ENCODE measurements at regions not wholly inside any gene's neighbourhood (a gene's known extent, or its start where the extent isn't known, plus 50 kb on each side); places are given as distances from the start of the nearest gene placed in this dataset.

GRCh38 chr6:144855812-144856531, 570.8 kb downstream of the UTRN start:
- H3K9me3 ChIP-seq (ENCODE audit: control insufficient read depth in 4 of 4, low read length in 3 of 4), result no peaks in the 10 kb centered on the region
- no peak for TF ChIP-seq FOXA2 (IDR thresholded peaks at IDR 0.05)
- TF ChIP-seq EGR1 (IDR thresholded peaks at IDR 0.05; ENCODE audit: low read depth in 2 of 2), result no peak
- TF ChIP-seq, protein P1, sequence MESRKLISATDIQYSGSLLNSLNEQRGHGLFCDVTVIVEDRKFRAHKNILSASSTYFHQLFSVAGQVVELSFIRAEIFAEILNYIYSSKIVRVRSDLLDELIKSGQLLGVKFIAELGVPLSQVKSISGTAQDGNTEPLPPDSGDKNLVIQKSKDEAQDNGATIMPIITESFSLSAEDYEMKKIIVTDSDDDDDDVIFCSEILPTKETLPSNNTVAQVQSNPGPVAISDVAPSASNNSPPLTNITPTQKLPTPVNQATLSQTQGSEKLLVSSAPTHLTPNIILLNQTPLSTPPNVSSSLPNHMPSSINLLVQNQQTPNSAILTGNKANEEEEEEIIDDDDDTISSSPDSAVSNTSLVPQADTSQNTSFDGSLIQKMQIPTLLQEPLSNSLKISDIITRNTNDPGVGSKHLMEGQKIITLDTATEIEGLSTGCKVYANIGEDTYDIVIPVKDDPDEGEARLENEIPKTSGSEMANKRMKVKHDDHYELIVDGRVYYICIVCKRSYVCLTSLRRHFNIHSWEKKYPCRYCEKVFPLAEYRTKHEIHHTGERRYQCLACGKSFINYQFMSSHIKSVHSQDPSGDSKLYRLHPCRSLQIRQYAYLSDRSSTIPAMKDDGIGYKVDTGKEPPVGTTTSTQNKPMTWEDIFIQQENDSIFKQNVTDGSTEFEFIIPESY (IDR thresholded peaks at IDR 0.05), result no peak
- no peak for TF ChIP-seq TAF1 (conservative IDR thresholded peaks at IDR 0.05)
- TF ChIP-seq HNF4G (IDR thresholded peaks at IDR 0.05), result no peak
- TF ChIP-seq RAD21 (IDR thresholded peaks at IDR 0.05), result no peak
- no peak for TF ChIP-seq SP1 (IDR thresholded peaks at IDR 0.05)
- no peak for TF ChIP-seq CTCF (IDR thresholded peaks at IDR 0.05; ENCODE audit: low read depth, low read length, missing input control)
- H3K27ac ChIP-seq (ENCODE audit: low read depth in 1 of 2, low read length in 2 of 2), result no peak overlapping the region
- H3K4me1 ChIP-seq (ENCODE audit: control insufficient read depth in 4 of 4, insufficient read depth in 4 of 4, low read length in 3 of 4), result no peaks in the 10 kb centered on the region
- no peaks in the 10 kb centered on the region for H3K27me3 ChIP-seq (ENCODE audit: control insufficient read depth in 4 of 4, insufficient read depth in 4 of 4, low read length in 3 of 4)
- H3K9ac ChIP-seq (ENCODE audit: low read depth in 1 of 2, low read length in 2 of 2), result no peak overlapping the region
- 96% methylated on average over 2 of the region's 2 CpGs for WGBS
- H3K4me3 ChIP-seq (ENCODE audit: low read depth in 1 of 3, low read length in 3 of 3), result no peak overlapping the region
- H3K36me3 ChIP-seq (ENCODE audit: control insufficient read depth in 4 of 4, insufficient read depth in 3 of 4, low read depth in 1 of 4, low read length in 3 of 4), result peaks cover 0 to 8% (median 4%) of the 10 kb centered on the region in 4 donors
- DNase-seq (ENCODE audit: low spot score), result no peak

DNA sequence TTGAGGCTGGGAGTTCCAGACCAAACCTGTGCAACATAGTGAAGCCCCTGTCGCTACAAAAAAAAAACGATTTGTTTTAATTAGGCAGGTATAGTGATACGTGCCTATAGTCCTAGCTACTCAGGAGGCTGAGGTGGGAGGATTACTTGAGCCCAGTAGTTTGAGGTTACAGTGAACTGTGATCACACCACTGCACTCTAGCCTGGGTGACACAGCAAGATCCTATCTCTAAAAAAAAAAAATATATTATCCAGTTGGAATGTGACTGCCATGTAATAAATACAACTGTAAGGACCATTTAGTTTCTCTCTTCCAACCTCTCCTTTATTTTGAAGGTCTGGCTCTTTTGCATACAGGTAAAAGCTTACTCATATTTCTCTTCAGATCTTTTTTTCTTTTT, 571.5 kb downstream of the UTRN start:
- no peaks in the 10 kb centered on the region for H3K27me3 ChIP-seq (ENCODE audit: control insufficient read depth in 4 of 4, insufficient read depth in 4 of 4, low read length in 3 of 4)
- no peak for TF ChIP-seq RXRA (IDR thresholded peaks at IDR 0.05)
- TF ChIP-seq MAX (IDR thresholded peaks at IDR 0.05), result no peak
- TF ChIP-seq, protein P1 (IDR thresholded peaks at IDR 0.05), result no peak
- no peak for TF ChIP-seq EGR1 (IDR thresholded peaks at IDR 0.05; ENCODE audit: low read depth in 2 of 2)
- TF ChIP-seq, protein P2, sequence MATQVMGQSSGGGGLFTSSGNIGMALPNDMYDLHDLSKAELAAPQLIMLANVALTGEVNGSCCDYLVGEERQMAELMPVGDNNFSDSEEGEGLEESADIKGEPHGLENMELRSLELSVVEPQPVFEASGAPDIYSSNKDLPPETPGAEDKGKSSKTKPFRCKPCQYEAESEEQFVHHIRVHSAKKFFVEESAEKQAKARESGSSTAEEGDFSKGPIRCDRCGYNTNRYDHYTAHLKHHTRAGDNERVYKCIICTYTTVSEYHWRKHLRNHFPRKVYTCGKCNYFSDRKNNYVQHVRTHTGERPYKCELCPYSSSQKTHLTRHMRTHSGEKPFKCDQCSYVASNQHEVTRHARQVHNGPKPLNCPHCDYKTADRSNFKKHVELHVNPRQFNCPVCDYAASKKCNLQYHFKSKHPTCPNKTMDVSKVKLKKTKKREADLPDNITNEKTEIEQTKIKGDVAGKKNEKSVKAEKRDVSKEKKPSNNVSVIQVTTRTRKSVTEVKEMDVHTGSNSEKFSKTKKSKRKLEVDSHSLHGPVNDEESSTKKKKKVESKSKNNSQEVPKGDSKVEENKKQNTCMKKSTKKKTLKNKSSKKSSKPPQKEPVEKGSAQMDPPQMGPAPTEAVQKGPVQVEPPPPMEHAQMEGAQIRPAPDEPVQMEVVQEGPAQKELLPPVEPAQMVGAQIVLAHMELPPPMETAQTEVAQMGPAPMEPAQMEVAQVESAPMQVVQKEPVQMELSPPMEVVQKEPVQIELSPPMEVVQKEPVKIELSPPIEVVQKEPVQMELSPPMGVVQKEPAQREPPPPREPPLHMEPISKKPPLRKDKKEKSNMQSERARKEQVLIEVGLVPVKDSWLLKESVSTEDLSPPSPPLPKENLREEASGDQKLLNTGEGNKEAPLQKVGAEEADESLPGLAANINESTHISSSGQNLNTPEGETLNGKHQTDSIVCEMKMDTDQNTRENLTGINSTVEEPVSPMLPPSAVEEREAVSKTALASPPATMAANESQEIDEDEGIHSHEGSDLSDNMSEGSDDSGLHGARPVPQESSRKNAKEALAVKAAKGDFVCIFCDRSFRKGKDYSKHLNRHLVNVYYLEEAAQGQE (IDR thresholded peaks at IDR 0.05), result no peak
- no peak for TF ChIP-seq FOXA2 (IDR thresholded peaks at IDR 0.05)
- no peak for TF ChIP-seq RAD21 (IDR thresholded peaks at IDR 0.05)
- no peak for TF ChIP-seq SP1 (IDR thresholded peaks at IDR 0.05)
- TF ChIP-seq HNF4G (IDR thresholded peaks at IDR 0.05), result no peak
- TF ChIP-seq NR2F2 (IDR thresholded peaks at IDR 0.05), result no peak
- TF ChIP-seq GABPA (IDR thresholded peaks at IDR 0.05 in 1 of 2, conservative IDR thresholded peaks at IDR 0.05 in 1 of 2), result no peak
- H3K27ac ChIP-seq (ENCODE audit: low read depth in 1 of 2, low read length in 2 of 2), result no peak overlapping the region
- peaks cover 0 to 4% (median 3%) of the 10 kb centered on the region in 4 donors for H3K36me3 ChIP-seq (ENCODE audit: control insufficient read depth in 4 of 4, insufficient read depth in 3 of 4, low read depth in 1 of 4, low read length in 3 of 4)
- DNase-seq (ENCODE audit: low spot score), result no peak
- H3K4me1 ChIP-seq (ENCODE audit: control insufficient read depth in 4 of 4, insufficient read depth in 4 of 4, low read length in 3 of 4), result no peaks in the 10 kb centered on the region
- no peak overlapping the region for H3K4me3 ChIP-seq (ENCODE audit: low read depth in 1 of 3, low read length in 3 of 3)
- no peak overlapping the region for H3K9ac ChIP-seq (ENCODE audit: low read depth in 1 of 2, low read length in 2 of 2)
- 93% methylated on average over 3 of the region's 3 CpGs for WGBS
- no peaks in the 10 kb centered on the region for H3K9me3 ChIP-seq (ENCODE audit: control insufficient read depth in 4 of 4, low read length in 3 of 4)

Data from liver (tissue), 8 donors.